B cell (primary cell): ENCODE measurements at regions not wholly inside any gene's neighbourhood (a gene's known extent, or its start where the extent isn't known, plus 50 kb on each side); places are given as distances from the start of the nearest gene placed in this dataset.

Source experiments
- ATAC-seq: fragments of 200-7000 bp; cut with Tn5 transposase; one replicate; pipeline ENCODE4 v1.10.0; 2021; ENCODE audit warnings: low read depth, mild to moderate bottlenecking, moderate number of reproducible peaks, moderate library complexity
- CTCF ChIA-PET: fragments of 350-600 bp; sonication (Branson Sonifier 250); formaldehyde crosslinking; loops from one replicate; lab custom pipeline; 2021; ENCODE audit warnings: antibody characterized with exemption, inconsistent platforms; lab: Charles Lee
- POLR2A ChIA-PET: fragments of 350-600 bp; sonication (Branson Sonifier 250); formaldehyde crosslinking; loops from one replicate; lab custom pipeline; 2021; ENCODE audit warnings: antibody characterized with exemption; lab: Charles Lee
- DNase-seq: peaks from one replicate; pipeline ENCODE4 v3.0.0; 2013
- H2AFZ ChIP-seq: 2 replicates; pipeline ENCODE4 v1.6.1; 2012; ENCODE audit warnings: mild to moderate bottlenecking, low read depth, low read length; ENCODE audit not compliant: insufficient read depth, poor library complexity, severe bottlenecking
- H3K27ac ChIP-seq, 2 donors: 1 replicate in 1 of 2; 2 replicates in 1 of 2; pipeline ENCODE4 v1.5.1; 2012 to 2013; ENCODE audit warnings: low read length in 2 of 2, mild to moderate bottlenecking in 2 of 2, moderate library complexity in 1 of 2
- H3K27me3 ChIP-seq, 4 experiments: fragments of 200-600 bp in 1 of 4; sonication (generic) in 1 of 4; replicated peaks in 1 of 4; 1 replicate in 2 of 4; 2 replicates in 2 of 4; pipeline versions ENCODE4 v1.6.1 to v1.7.0; 2013 to 2016; ENCODE audit warnings: low read length in 3 of 4, mild to moderate bottlenecking in 2 of 4, mixed read lengths in 1 of 4, moderate library complexity in 1 of 4; ENCODE audit not compliant: insufficient read depth in 4 of 4, control insufficient read depth in 3 of 4; ENCODE audit errors: control extremely low read depth in 1 of 4
- H3K36me3 ChIP-seq, 2 experiments: replicated peaks in 1 of 2; 1 replicate in 1 of 2; 2 replicates in 1 of 2; pipeline versions ENCODE4 v1.6.1 to v1.7.1; 2013; ENCODE audit warnings: low read length in 1 of 2; ENCODE audit not compliant: insufficient read depth in 2 of 2, control insufficient read depth in 1 of 2; ENCODE audit errors: control extremely low read depth in 1 of 2, extremely low read depth in 1 of 2
- H3K4me1 ChIP-seq, 2 donors: fragments of 200-600 bp in 1 of 2; sonication (generic) in 1 of 2; 1 replicate in 1 of 2; 2 replicates in 1 of 2; pipeline versions ENCODE4 v1.5.1 to v1.6.1; 2013 to 2017; ENCODE audit warnings: low read length in 2 of 2; ENCODE audit not compliant: control insufficient read depth in 2 of 2, insufficient read depth in 2 of 2
- H3K4me2 ChIP-seq: replicated peaks from 2 replicates; pipeline ENCODE3; 2012; ENCODE audit warnings: mild to moderate bottlenecking, low read depth, low read length; ENCODE audit not compliant: poor library complexity, severe bottlenecking
- H3K4me3 ChIP-seq, 5 experiments: fragments of 200-600 bp in 1 of 5; sonication (generic) in 1 of 5; 1 replicate in 3 of 5; 2 replicates in 2 of 5; pipeline versions ENCODE4 v1.5.1 to v1.7.0; 2011 to 2016; ENCODE audit warnings: low read length in 4 of 5, mild to moderate bottlenecking in 4 of 5, low read depth in 2 of 5, control low read depth in 1 of 5, moderate library complexity in 1 of 5; ENCODE audit not compliant: insufficient read depth in 1 of 5; ENCODE audit errors: control extremely low read depth in 1 of 5, extremely low read depth in 1 of 5
- H3K79me2 ChIP-seq: fragments of 200-600 bp; sonication (generic); one replicate; pipeline ENCODE4 v1.6.0; 2016; ENCODE audit warnings: low read length; ENCODE audit not compliant: control insufficient read depth, insufficient read depth
- H3K9ac ChIP-seq: fragments of 200-600 bp; sonication (generic); 2 replicates; pipeline ENCODE4 v1.6.1; 2017; ENCODE audit warnings: mild to moderate bottlenecking, low read length, moderate library complexity
- H3K9me3 ChIP-seq, 3 donors: one replicate each; pipeline versions ENCODE4 v1.6.1 to v1.7.1; 2013; ENCODE audit warnings: low read length in 2 of 3; ENCODE audit not compliant: control insufficient read depth in 2 of 3, insufficient read depth in 1 of 3; ENCODE audit errors: control extremely low read depth in 1 of 3
- H4K20me1 ChIP-seq: 2 replicates; pipeline ENCODE4 v1.6.0; 2012; ENCODE audit warnings: mild to moderate bottlenecking, low read length; ENCODE audit not compliant: insufficient read depth, control insufficient read depth, poor library complexity, severe bottlenecking
- H3K27ac Mint-ChIP-seq: one replicate; pipeline ENCODE4 v1.8.0; 2021; ENCODE audit warnings: mixed read lengths
- H3K27me3 Mint-ChIP-seq: one replicate; pipeline ENCODE4 v1.8.0; 2021; ENCODE audit warnings: mixed read lengths
- H3K4me1 Mint-ChIP-seq: one replicate; pipeline ENCODE4 v1.8.0; 2021; ENCODE audit warnings: mixed read lengths
- H3K4me3 Mint-ChIP-seq: one replicate; pipeline ENCODE4 v1.8.0; 2021; ENCODE audit warnings: mixed read lengths
- H3K9me3 Mint-ChIP-seq: one replicate; pipeline ENCODE4 v1.8.0; 2022; ENCODE audit warnings: mixed read lengths; ENCODE audit not compliant: insufficient read depth
- CTCF ChIP-seq: fragments of 200-600 bp; IDR thresholded peaks from one replicate; pipeline ENCODE4 v1.8.0; 2022; ENCODE audit warnings: antibody characterized with exemption, mild to moderate bottlenecking
- EZH2 ChIP-seq: IDR thresholded peaks from 2 replicates; pipeline ENCODE4 v1.6.1; 2012; ENCODE audit warnings: borderline replicate concordance, low read depth, mild to moderate bottlenecking, moderate library complexity, low read length; ENCODE audit not compliant: insufficient read depth, poor library complexity, severe bottlenecking
- WGBS: methylation state at CpG from one replicate; pipeline ENCODE4 v1.1.5; 2013; ENCODE audit warnings: missing lambda C conversion rate; ENCODE audit not compliant: insufficient coverage; 5-methylcytosine and 5-hydroxymethylcytosine counted together
- intact Hi-C: fragments of 100-400 bp; cut with micrococcal nuclease; formaldehyde crosslinking; loops from one replicate; pipeline ENCODE4 v1.10.0; 2022

- intact Hi-C loops = no loop called here
- Histone ChIP-seq H3K4me3 (no peak overlapping the region), H3K27ac (no peak overlapping the region), H4K20me1 (no peaks in the 10 kb centered on the region), H3K4me1 (no peaks in the 10 kb centered on the region), H3K9ac (no peak overlapping the region), H2AFZ (no peak overlapping the region), H3K27me3 (no peaks in the 10 kb centered on the region), H3K4me2 (no peak overlapping the region), H3K79me2 (no peaks in the 10 kb centered on the region), H3K9me3 (no peaks in the 10 kb centered on the region), H3K36me3 (no peaks in the 10 kb centered on the region)
- Mint-ChIP-seq H3K4me3 (no peak overlapping the region), H3K27ac (no peak overlapping the region), H3K27me3 (no peaks in the 10 kb centered on the region), H3K4me1 (no peaks in the 10 kb centered on the region), H3K9me3 (peaks cover 5% of the 10 kb centered on the region)
- CTCF ChIA-PET = interaction anchor here (0.7 kb wide), 1 partner anchor 81 kb away, joined by 5 read pairs; no protein-coding TSS in a partner anchor
- DNase-seq (no peak), ATAC-seq (no peak)
- WGBS = 100% methylated on average over 2 of the region's 5 CpGs
- POLR2A ChIA-PET = no interaction called here
- TF ChIP-seq EZH2 = no peak
- no peak for TF ChIP-seq CTCF
Observed at GRCh38 chr7:49127359-49127913, 203.1 kb downstream of the CDC14C start.

- Mint-ChIP-seq H3K9me3 (peaks cover 6% of the 10 kb centered on the region), H3K4me3 (no peak overlapping the region), H3K27me3 (no peaks in the 10 kb centered on the region), H3K4me1 (no peaks in the 10 kb centered on the region), H3K27ac (no peak overlapping the region)
- no peak overlapping the region for H3K4me3 ChIP-seq
- TF ChIP-seq CTCF = no peak
- TF ChIP-seq EZH2 = no peak
- H3K36me3 ChIP-seq = no peaks in the 10 kb centered on the region
- no peak overlapping the region for H3K27ac ChIP-seq
- DNase-seq = no peak
- intact Hi-C loops = no loop called here
- ATAC-seq = no peak
- ChIA-PET CTCF (no interaction called here), POLR2A (no interaction called here)
- H3K27me3 ChIP-seq = no peaks in the 10 kb centered on the region
- H4K20me1 ChIP-seq = no peaks in the 10 kb centered on the region
- H3K79me2 ChIP-seq = no peaks in the 10 kb centered on the region
- no peak overlapping the region for H3K4me2 ChIP-seq
- H3K9me3 ChIP-seq = no peaks in the 10 kb centered on the region
- WGBS = 80% methylated on average over 1 of the region's 1 CpG
- no peak overlapping the region for H2AFZ ChIP-seq
- no peak overlapping the region for H3K9ac ChIP-seq
- no peaks in the 10 kb centered on the region for H3K4me1 ChIP-seq
Observed at GRCh38 chr7:49137978-49138377, 213.6 kb downstream of the CDC14C start.
